Heart right ventricle (tissue), 16 donors: ENCODE measurements at regions not wholly inside any gene's neighbourhood (a gene's known extent, or its start where the extent isn't known, plus 50 kb on each side); places are given as distances from the start of the nearest gene placed in this dataset.

Source experiments
- ATAC-seq, 8 donors: fragments of 200-7000 bp; cut with Tn5 transposase; one replicate each; pipeline ENCODE4 v1.9.1; 2020; ENCODE audit warnings: mild to moderate bottlenecking in 8 of 8, moderate library complexity in 8 of 8, moderate number of reproducible peaks in 1 of 8
- DNase-seq, 2 donors: peaks; one replicate each; pipeline ENCODE4 v3.0.0-alpha.2; 2020
- H3K27ac ChIP-seq, 10 donors: fragments of 200-600 bp; sonication (generic) in 2 of 10; one replicate each; pipeline versions ENCODE4 v1.5.0 to v1.8.0; 2020 to 2022; ENCODE audit warnings: mild to moderate bottlenecking in 3 of 10
- H3K27me3 ChIP-seq, 7 donors: fragments of 200-600 bp; one replicate each; pipeline ENCODE4 v1.8.0; 2021 to 2022; ENCODE audit warnings: mild to moderate bottlenecking in 2 of 7
- H3K36me3 ChIP-seq, 9 donors: fragments of 200-600 bp; sonication (generic) in 1 of 9; one replicate each; pipeline versions ENCODE4 v1.5.0 to v1.8.0; 2020 to 2022; ENCODE audit warnings: mild to moderate bottlenecking in 2 of 9
- H3K4me1 ChIP-seq, 9 donors: fragments of 200-600 bp; sonication (generic) in 1 of 9; one replicate each; pipeline versions ENCODE4 v1.5.0 to v1.8.0; 2020 to 2022; ENCODE audit warnings: mild to moderate bottlenecking in 4 of 9
- H3K4me3 ChIP-seq, 10 donors: fragments of 200-600 bp; sonication (generic) in 2 of 10; one replicate each; pipeline versions ENCODE4 v1.5.0 to v1.8.0; 2020 to 2022; ENCODE audit warnings: mild to moderate bottlenecking in 7 of 10, moderate library complexity in 2 of 10
- H3K9me3 ChIP-seq, 11 donors: fragments of 200-600 bp in 10 of 11; sonication (generic) in 2 of 11; one replicate each; pipeline versions ENCODE4 v1.5.0 to v1.8.0; 2013 to 2022; ENCODE audit warnings: mild to moderate bottlenecking in 2 of 11, control low read depth in 1 of 11, moderate library complexity in 1 of 11
- CTCF ChIP-seq, 9 donors: fragments of 200-600 bp; sonication (generic) in 2 of 9; IDR thresholded peaks; one replicate each; pipeline versions ENCODE4 v1.5.0 to v1.8.0; 2021 to 2022; ENCODE audit warnings: antibody characterized with exemption in 9 of 9, mild to moderate bottlenecking in 5 of 9, moderate library complexity in 1 of 9
- WGBS, 2 donors: extraction: QIAGEN DNeasy Blood & Tissue Kit; methylation state at CpG; one replicate each; pipeline ENCODE4 v1.1.7; 2013; ENCODE audit warnings: inconsistent platforms in 1 of 2; 5-methylcytosine and 5-hydroxymethylcytosine counted together
- intact Hi-C, 10 donors: fragments of 100-400 bp; cut with DNase I; formaldehyde crosslinking; loops; one replicate each; pipeline versions ENCODE4 v1.11.1 to v1.14.2; 2022
- donor health status: Arrhythmogenic right ventricular cardiomyopathy.
- donor health status: ischemic (EF 13 %, LVEDD 7.1; RV severe dilation, severe dysfunction).
- donor health status: healthy with polysubstance abuse.
- donor health status: DM: no; HTN: yes; CAD: no.
- donor health status: DM: no; HTN: no; CAD: no.
- donor health status: ischemic (EF 25% LVEDD 6.9; RV normal size, moderate dysfunction).
- donor health status: ischemic (EF 25% LVEDD 5.7; RV mildly dilated, moderate dysfunction).
- donor health status: healthy.
- donor health status: DM: yes; HTN: yes; CAD: no.
- donor health status: Ischemic cardiomyopathy.
- donor health status: ischemic (EF 35%, LVEDD 5.7; RV mildly dilated, moderate dysfunction).
- donor health status: nonischemic (EF 11% LVEDD 7.7; RV severe dilation, severe dysfunction).
- donor health status: DM: yes; HTN: yes; CAD: no.
- donor health status: PGD.
- donor health status: ischemic (EF 29% LVEDD 5.4; RV normal size, mild dysfunction).
- donor health status: nonischemic (EF 23%, LVEDD 6.1; RV moderate dilation, normal function).

- 57 to 64% methylated on average over 7 of the region's 7 CpGs for WGBS, 2 donors
Observed at GRCh38 chr16:51624080-51624775, 473.2 kb upstream of the SALL1 start.

GRCh38 chr16:51621610-51622009 lies 470.5 kb upstream of the SALL1 start:
- Histone ChIP-seq H3K36me3 (no peaks in the 10 kb centered on the region), H3K27me3 (no peaks in the 10 kb centered on the region), H3K4me1 (no peaks in the 10 kb centered on the region), H3K9me3 (peaks cover 0 to 13% (median 0%) of the 10 kb centered on the region in 11 donors), H3K27ac (no peak overlapping the region), H3K4me3 (no peak overlapping the region)
- TF ChIP-seq CTCF (IDR thresholded peaks at IDR 0.05) = no peak
- DNase-seq = no peak
- no peak for ATAC-seq
- intact Hi-C loops = no loop called here
- 48 to 63% methylated on average over 1 of the region's 1 CpG for WGBS, 2 donors

More at GRCh38 chr16:51624080-51624775, 473.2 kb upstream of the SALL1 start:
- no peaks in the 10 kb centered on the region for H3K4me1 ChIP-seq
- no peak for ATAC-seq
- peaks cover 0 to 13% (median 0%) of the 10 kb centered on the region in 11 donors for H3K9me3 ChIP-seq
- no peak for DNase-seq
- no peak for TF ChIP-seq CTCF (IDR thresholded peaks at IDR 0.05)
- intact Hi-C loops = no loop called here
- H3K4me3 ChIP-seq = no peak overlapping the region
- H3K27ac ChIP-seq = no peak overlapping the region
- H3K27me3 ChIP-seq = no peaks in the 10 kb centered on the region
- H3K36me3 ChIP-seq = no peaks in the 10 kb centered on the region

- ATAC-seq = no peak
- no peak overlapping the region for H3K27ac ChIP-seq
- H3K27me3 ChIP-seq = no peaks in the 10 kb centered on the region
- no peaks in the 10 kb centered on the region for H3K4me1 ChIP-seq
- 80 to 83% methylated on average over 4 of the region's 4 CpGs for WGBS, 2 donors
- no peak for TF ChIP-seq CTCF (IDR thresholded peaks at IDR 0.05)
- H3K36me3 ChIP-seq = no peaks in the 10 kb centered on the region
- DNase-seq = no peak
- intact Hi-C loops = no loop called here
- no peaks in the 10 kb centered on the region for H3K9me3 ChIP-seq
- H3K4me3 ChIP-seq = no peak overlapping the region
Observed at GRCh38 chr16:51615141-51615540, 464.1 kb upstream of the SALL1 start.

GRCh38 chr16:51607201-51607651 lies 456.2 kb upstream of the SALL1 start:
- intact Hi-C loops = loop anchor here in 1 of 10 donors (10.0 kb wide), 1 partner anchor 58 kb away; no protein-coding TSS in a partner anchor
- TF ChIP-seq CTCF (IDR thresholded peaks at IDR 0.05) = no peak
- H3K4me1 ChIP-seq = no peaks in the 10 kb centered on the region
- H3K4me3 ChIP-seq = no peak overlapping the region
- no peaks in the 10 kb centered on the region for H3K27me3 ChIP-seq
- DNase-seq (no peak), ATAC-seq (no peak)
- H3K36me3 ChIP-seq = no peaks in the 10 kb centered on the region
- 47 to 55% methylated on average over 6 of the region's 6 CpGs for whole genome bisulfite sequencing, 2 donors
- H3K27ac ChIP-seq = no peak overlapping the region
- H3K9me3 ChIP-seq = peaks cover 0 to 12% (median 0%) of the 10 kb centered on the region in 11 donors
